HG02759 (cell line): ENCODE measurements at regions not wholly inside any gene's neighbourhood (a gene's known extent, or its start where the extent isn't known, plus 50 kb on each side); places are given as distances from the start of the nearest gene placed in this dataset.

Experiments
- ATAC-seq: cut with Tn5 transposase; IDR thresholded peaks from one replicate; pipeline ENCODE4 v1.9.1; 2021; ENCODE audit warnings: mild to moderate bottlenecking, moderate library complexity; ENCODE audit not compliant: unreplicated experiment

DNA sequence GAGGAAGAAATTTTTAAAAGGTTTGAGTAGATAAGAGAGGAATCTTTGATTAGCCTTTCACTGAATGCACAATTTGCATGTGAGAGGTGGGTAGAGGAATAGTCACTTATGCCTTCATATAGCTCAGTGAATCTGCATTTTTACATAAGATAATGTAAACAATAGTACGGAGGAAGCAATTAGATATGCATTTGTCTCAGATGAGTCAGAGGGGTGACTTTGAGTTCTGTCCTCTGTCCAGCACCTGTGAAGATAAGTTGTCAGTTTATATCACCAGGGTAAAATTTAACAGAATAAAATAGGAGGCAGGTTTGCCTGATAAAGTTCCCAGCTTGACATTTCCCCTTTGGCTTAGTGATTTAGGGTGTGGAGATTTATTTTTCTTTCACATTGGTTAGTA is 841.9 kb downstream of the PCDH18 start:
- ATAC-seq, result no peak

- no peak for ATAC-seq
These were observed 844.7 kb downstream of the PCDH18 start for GRCh38 chr4:136687596-136687995.

GRCh38 chr4:136687118-136687517 is 845.2 kb downstream of the PCDH18 start:
- no peak for ATAC-seq

GRCh38 chr4:136680761-136681160 is 851.5 kb downstream of the PCDH18 start:
- ATAC-seq, result no peak

GRCh38 chr4:136680271-136680670 is 852.0 kb downstream of the PCDH18 start:
- no peak for ATAC-seq

DNA sequence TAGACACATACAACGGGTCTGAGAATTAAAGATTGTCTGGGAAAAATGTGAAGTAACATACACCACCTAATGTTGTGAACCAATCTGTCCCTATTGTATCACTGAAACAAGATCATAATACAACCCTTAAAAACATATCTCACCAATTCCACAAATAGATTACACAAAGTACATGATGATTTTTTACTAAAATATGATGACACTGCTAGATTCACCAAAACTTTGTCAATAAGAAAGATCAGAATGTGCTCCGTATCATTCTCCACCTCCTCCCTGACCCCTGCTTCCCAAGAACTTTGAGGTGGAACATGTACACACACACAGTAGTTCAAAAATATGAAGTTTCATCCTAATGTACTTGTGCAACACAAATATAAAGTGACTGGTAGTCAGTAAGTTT is 862.0 kb downstream of the PCDH18 start:
- ATAC-seq, result no peak

- ATAC-seq, result no peak
These were observed 867.3 kb downstream of the PCDH18 start for GRCh38 chr4:136664988-136665387.

DNA sequence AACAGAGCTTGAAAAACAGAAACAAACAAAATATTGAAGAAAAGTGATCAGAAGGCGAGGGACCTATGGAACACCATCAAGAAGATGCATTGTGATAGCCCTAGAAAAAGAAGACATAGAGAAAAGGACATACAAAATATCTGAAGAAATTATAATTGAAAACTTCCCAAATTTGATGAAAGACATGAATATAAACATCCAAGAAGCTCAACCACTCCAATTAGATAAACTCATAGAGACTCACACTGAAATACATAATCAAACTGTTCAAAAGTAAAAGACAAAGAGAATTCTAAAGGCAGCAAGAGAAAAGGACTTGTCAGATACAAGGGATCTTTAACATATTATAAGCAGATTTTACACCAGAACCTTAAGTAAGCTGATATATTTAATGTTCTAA is 869.8 kb downstream of the PCDH18 start:
- no peak for ATAC-seq

GRCh38 chr4:136653640-136654406 is 878.5 kb downstream of the PCDH18 start:
- no peak for ATAC-seq

- no peak for ATAC-seq
These were observed 880.4 kb downstream of the PCDH18 start for GRCh38 chr4:136651932-136652331.

- peak; percentile 55 for ATAC-seq
These were observed 881.0 kb downstream of the PCDH18 start for GRCh38 chr4:136651278-136651667.

DNA sequence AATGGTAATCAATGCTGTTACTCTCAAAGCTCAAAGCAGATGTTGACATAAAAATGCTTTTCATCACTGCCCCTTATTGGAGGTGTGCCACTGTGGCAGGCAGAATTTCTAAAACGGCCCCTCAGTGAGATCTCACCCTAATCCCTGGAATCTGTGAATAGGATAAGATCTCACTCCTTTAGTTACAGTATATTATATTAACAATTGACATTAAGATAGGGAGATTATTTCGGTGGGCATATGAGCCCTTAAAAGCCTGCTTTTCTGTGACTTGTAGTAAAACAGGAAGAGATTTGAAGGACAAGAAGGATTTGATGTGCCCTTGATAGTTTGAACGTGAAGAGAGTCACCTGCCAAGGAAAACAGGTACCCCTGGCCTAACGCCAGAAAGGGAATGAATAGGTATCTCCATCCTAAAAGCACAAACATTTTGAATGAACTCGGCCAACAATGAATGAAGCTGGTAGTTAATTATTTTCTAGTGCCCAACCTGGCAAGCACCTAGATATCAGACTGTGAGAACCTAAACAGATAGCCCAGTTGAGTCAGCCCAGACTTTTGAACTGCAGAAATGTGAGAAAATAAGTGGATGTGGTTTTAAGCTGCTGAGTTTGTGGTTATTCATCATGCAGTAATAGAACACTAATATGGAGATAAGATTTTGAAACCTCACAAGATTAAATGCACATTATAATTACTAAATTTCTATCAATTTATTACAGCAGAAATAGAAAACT is 881.6 kb downstream of the PCDH18 start:
- peak; percentile 77 for ATAC-seq

DNA sequence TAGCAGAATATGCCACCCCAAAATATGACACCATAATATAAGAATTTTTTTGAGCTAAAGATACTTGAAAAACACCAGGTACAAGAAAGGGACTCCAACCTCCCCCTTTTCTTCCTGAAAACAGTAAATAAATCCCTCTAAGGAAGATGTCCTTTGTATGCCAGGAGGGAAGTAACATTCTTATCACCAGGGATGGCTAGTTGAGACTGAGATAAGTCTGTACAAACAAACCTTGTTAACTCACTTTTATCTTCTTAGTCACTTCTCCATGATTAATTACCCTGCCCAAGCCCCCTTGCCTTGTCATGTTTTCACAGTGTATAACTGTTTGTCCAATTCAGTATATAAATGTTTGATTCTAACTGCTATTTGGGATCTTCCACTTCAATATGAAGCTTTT is 888.0 kb downstream of the PCDH18 start:
- ATAC-seq, result no peak

DNA sequence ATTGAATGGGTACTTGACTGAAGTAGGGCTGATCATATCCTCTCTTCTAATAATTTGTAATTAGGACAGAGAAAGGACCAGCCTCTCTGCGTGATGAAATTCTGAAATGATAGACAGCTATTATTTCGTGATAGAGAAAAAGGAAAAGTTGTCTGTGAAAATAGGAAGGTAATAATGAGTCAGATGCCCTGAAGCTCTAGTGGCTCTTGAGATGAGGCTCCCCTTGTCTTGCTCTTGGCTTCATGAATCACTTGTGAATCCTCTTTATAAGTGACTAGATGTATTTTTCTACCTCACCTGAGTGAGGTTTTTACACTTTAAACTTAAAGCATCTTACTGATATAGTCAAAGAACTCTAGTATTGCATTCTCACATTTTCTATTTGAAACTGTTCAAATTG is 888.9 kb downstream of the PCDH18 start:
- no peak for ATAC-seq

DNA sequence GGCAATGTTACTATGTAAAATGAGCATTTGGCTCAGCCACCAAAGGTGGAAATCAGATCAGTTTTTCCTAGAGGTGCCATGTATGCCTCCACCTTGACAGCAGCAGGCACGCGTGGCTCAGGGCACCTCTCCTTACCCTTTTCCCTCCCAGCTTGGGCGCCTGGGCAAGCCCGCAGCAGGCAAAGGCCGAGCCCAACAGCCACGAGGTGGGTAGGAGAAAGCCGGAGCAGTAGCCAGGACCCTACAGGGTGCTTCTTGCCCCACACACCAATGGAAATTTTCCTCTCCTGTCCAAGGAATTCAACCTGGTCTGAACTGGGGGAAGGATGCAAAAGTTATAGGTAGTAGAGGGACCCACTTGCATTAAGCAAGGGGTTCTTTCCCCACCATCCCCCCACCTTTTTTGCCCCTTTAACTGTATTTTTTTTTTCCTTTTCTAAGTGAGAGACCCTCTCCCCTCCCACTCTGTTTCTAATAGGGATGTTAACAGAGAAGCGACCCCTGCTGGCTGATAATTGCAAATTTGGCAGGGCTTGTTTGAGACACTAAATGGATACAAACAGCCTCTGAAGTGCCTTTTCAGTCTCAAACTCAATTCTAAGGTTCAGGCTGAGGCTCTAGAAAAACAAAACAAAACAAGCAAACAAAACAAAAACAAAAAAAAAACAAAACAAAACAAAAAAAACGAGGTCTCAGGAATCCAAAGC is 895.1 kb downstream of the PCDH18 start:
- ATAC-seq, result peak; percentile 58

- no peak for ATAC-seq
These were observed 896.1 kb downstream of the PCDH18 start for GRCh38 chr4:136636155-136636554.

GRCh38 chr4:136634121-136634520 is 898.2 kb downstream of the PCDH18 start:
- ATAC-seq, result no peak

- no peak for ATAC-seq
These were observed 932.4 kb downstream of the PCDH18 start for GRCh38 chr4:136599890-136600289.

DNA sequence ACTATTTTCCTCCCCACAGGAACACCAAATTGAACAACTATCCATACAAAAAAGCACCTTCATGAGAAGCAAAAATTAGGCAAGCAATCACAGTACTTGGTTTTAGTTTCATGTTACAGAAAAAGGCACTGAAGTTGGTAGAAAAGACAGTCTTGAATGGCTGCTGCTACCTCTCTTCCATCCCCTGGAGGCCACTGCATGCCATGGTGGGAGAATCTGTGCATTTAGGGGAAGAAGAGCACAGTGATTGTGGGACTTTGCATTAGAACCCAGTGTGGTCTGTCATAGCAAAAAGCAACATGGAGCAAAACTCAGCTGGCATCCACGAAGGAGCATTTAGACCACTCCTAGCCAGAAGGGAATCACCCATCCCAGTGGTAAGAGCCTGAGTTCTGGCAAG is 941.9 kb downstream of the PCDH18 start:
- no peak for ATAC-seq

GRCh38 chr4:136583567-136583966 is 948.7 kb downstream of the PCDH18 start:
- ATAC-seq, result no peak

- no peak for ATAC-seq
These were observed 951.2 kb downstream of the PCDH18 start for GRCh38 chr4:136581119-136581518.

DNA sequence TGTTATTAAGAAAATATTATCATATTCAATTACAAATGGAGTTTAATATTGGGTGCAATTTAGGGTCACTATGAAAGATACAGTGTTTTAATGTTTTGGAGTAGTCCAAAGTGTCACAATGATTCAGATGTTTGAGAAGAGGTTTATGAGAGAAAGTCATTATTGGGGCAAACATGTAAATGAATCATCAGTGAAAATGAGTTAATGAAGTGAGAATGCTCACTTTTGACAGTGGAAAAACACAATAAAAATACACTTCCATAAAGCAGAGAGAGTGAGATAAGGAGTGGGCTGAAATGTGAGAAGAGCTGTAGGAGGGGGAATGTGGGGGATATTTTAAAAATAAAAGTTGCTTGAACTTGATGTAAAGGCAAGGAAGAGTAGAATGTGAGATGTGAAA is 957.1 kb downstream of the PCDH18 start:
- ATAC-seq, result no peak
